HG03095 (cell line): ENCODE measurements at regions not wholly inside any gene's neighbourhood (a gene's known extent, or its start where the extent isn't known, plus 50 kb on each side); places are given as distances from the start of the nearest gene placed in this dataset.

Experiments
- ATAC-seq: cut with Tn5 transposase; IDR thresholded peaks from one replicate; pipeline ENCODE4 v1.9.1; 2021; ENCODE audit warnings: moderate library complexity; ENCODE audit not compliant: unreplicated experiment

DNA sequence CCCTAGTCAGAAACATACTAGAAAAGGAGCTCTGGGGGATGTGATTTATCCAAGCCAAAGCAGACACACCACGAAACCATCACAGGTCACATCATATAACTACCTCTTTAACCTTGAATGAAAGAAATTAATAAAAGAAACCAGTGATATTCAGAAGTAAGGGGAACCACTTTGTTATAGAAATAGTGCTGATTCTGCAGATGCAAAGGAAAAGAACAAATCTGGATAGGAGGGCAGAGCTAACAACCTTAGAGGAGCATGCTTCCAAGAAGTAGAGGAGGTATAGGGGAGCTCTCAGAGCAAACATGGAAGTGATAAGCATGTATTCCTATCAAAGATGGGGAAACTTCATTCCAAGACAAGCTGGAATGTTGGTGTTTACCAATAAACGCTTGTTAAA, 117.0 kb upstream of the MDM1 start:
- ATAC-seq = no peak

DNA sequence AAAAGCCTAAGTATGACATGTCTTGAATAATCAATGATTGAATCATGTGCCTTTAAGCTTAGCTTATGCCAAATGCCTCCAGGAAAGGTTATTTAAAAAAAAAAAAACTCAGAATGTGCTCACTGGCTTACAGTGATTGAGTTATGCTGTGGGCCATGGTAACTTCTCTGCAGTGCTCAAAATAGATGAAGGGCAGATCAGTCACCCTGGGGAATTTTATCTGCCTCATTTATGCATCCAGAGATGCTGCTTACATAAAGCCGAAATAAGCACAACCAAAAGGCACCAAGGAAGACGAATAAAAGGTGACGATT, 118.7 kb upstream of the MDM1 start:
- no peak for ATAC-seq

DNA sequence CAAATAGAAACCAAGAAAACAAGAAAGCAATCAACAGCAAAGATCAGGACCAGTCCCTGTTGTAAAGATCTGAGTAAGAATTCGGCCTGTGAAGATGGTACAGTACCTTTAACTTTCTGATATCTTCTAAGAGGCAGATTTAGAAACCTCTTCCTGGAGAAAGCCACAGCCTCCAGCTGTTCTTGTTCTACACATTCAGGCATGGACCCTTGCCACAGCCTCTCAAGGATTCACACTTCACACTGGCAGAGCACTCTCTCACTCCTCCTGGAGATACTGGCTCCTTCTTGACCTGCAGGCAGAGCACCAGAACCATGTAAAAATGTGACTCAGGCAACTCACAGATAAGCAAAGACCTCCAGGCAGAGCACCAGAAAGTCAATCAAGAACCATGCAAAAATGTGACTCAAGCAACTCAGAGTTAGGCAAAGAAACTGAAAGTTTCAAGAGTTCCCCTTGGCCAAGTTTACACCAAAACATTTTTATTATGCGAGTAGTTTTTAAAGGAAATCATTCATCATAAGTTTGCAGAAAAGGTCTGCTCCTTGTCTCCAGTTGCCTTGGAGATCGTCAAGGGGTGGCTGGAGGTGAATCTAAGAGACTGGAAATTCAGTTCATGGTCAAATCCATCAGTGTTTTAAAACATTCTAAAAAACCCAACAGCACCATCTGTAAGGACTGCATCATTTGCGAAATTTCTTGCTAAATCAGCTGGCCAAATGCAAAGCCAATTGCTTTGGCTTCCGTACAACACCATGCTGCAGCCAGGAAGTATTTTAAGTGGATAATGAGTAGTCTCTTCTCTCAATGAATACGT, 119.3 kb upstream of the MDM1 start:
- ATAC-seq = peak; percentile 77

DNA sequence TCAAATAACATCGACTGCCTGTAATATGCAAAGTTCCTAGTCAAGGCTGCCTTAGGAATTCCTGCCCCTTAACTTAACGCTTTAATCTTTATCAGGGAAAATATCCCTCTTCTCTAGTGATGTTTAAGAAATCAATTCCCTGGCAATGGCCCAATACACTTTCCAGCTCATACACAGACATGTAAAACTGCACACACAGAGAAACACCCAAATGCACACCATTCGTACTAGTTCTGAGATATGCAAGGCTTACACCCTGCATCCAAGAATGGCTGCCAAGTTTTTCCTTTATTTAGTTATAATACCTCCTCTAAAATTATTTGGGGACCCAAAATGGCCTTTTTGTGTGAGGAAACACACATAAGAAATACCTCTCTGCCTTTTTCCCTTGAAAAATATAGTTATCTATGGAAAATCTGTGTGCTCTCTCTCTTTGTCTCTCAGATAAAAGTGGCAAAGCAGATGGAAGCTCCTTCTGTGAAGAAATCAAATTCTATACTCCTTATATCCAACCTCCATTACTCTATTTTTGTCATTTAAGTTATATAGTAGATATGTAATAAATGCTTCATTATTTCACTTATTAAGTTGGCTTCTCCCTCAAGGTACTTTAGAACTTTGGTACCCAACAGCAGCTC, 120.0 kb upstream of the MDM1 start:
- ATAC-seq = no peak

DNA sequence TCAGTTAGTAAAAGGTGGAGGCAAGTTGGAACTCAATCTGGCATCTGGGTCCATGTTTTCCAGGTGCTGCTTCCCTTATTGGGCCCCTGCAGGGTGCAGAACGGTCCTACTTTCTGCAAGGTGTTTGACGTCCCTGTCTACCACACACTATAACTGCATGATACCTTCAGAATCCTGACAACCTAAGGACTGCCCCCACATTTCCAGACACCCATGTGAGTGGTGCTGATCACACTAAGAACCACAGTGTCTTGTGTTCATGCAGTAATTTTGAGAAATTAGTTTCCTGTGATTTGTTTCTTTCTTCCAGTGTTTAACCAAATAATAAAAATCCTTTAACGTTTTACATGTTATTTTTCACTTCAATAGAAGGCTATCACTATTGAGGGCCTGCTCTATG, 121.1 kb upstream of the MDM1 start:
- no peak for ATAC-seq

DNA sequence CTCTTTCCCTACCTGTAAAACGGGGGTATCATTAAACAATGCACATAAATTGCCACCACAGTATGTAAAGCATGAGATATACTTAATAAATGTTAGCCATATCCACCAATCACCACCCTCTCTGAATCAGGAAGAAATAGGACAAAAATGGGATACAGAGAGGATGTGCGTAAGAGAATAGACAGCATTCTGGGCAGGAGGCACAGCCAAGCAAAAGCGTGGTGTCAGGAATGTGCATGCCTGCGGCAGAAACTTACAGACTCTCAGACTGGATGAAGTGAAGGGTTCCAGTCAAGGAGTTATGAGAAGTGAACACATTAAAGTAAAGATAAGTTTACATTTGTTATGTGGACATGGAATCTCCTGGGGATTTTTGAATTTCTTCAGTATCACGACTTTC, 121.7 kb upstream of the MDM1 start:
- ATAC-seq = no peak

DNA sequence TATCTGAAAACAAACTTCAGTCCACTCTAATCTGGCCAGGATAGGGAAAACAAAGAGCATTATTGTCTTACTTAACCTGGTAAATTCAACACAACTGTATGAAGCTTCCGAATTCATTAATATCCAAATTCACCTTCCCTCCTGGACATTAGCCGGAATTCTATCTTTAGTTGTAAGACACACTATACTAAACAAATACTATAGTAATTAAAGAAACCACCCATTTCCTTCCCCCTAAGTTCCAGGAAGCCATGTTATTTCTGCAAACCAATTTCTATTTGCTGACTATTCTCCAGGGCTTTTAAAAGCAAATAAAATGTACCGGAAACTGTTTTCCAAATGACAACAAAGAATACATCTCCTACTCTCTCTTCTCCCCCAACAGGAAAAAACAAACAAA, 122.7 kb upstream of the MDM1 start:
- no peak for ATAC-seq

DNA sequence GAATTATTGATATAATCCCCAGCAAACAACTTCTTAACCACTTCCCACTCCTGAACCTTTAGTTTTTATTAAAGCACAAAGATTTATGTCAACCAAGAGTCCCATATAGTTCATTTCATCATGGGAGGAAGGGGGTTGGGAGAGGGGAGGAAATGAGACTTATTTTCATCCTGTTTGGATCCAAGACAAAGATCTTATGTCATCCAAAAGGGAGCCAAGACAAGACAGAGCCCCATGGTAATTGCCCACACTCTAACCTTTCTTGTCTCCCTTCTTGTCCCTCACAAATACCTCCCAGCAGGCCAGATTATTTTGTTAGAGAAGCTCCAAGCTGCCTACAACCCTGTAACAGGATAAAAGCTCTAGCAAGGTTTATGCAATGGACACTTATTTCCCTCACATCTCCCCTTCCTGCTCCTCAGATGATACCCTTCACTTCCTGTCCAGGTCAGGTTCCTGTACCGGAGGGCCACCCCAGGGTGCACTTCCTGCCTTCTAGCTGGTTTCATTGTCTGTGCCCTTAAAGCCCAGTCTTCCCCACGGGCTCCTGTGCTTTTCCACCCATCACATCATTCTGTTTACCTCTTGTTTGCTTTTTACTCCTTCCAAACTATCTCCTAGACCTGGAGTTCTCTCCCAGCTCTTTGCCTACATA, 123.7 kb upstream of the MDM1 start:
- ATAC-seq = no peak

DNA sequence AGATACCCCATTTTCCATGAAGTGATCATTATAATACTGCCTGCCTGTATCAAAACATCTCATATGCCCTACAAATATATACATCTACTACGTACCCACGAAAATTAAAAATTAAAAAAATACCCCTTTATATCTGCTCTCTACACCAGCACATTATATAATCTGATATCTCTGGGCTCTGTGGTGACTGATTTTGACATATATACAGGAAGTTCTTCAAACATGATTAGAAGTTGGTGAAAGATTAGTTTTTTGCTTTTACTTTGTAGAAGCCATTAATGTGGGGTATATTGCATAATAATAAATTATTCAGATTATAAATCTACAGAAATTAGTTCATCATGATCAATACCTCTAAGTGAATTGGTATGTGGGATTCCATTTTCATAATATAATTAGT, 126.7 kb upstream of the MDM1 start:
- ATAC-seq = no peak

DNA sequence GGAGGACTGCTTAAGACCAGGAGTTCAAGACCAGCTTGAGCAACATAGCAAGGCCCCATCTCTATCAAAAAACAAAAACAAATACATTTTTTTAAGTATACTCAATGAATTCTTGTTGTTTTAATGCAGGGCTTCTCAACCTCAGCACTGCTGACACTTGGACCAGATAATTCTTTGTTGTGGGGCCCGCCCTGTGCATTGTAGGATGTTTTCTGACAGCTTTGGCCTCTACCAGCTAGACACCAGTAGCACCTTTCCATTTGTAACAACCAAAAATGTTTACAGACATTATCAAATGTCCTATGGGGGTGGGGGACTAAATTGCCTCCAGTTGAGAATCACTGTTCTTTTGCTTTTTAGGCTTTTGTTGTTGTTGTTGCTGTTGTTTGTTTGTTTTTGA, 128.1 kb upstream of the MDM1 start:
- no peak for ATAC-seq

DNA sequence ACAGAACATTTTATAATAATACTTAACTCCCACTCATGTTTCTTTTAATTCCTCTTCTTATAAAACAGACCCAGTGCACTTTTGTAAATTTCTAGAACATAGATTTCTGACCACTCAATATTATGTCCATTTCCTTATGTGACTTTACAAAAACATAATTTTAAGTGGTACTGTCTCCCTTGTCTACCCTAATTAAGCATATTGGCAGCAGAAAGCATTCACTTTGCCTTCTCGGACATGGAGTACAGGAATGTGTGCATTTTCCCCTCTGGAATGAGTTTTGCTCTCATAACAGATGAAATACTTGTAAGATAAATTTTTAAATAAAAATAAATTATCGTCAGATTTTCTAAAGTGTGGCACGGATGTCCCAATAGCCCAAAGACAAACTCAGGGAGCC, 129.5 kb upstream of the MDM1 start:
- ATAC-seq = no peak

DNA sequence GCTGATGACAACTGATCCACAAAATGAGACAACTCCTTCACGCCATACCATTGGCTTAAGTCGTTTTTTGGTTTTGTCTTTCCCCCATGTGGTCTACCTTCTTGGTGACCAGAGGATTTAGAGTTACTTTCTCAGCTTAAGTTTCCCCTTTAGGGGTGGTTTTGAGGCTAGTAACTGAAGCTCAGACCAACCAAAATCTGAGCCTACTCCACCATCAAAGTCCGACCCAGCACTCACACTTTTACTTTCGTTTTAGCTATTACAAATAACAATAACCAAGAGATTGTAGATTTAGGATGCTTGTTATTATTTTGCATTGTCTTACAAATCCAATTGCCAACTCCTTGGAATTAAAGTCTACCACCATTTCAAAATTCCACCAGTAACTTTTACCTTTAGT, 130.6 kb upstream of the MDM1 start:
- no peak for ATAC-seq

DNA sequence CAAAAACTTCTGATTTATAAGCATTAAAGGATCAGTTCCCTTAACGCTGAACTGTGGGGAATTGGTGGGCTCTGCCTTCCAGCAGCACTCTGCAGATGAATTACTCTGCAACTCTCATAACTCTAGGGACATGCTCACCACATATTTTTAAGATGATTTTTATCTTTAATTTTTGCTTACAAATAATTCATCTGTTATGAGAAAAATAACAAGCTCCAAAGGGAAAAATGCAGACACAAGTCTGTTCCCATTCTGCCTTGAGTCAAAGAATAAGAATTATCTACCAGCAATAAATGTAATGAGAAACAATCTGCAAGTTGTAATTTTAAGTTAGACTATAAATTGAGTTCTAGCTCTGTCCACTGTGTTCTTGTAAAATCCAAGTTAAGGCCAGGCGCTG, 133.1 kb upstream of the MDM1 start:
- ATAC-seq = no peak

DNA sequence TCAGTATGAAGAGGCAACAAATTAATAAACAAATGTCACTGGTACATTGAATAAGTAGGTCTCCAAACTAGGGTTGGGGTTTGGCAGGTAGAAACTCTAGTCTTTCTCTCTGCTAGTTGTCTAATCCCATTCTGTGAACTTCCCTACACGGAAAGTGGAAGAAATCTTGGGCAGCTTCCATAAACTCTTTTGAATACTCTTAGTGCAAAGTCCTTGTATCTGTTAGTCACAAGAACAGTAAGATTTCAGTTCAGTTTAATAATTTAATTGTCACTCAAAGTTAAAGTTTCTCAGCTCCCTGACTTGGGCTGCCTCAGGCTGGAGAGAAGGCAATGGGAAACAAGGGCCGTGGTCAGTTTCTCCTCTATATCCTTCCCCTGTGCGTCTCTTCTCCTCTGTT, 135.4 kb upstream of the MDM1 start:
- no peak for ATAC-seq

DNA sequence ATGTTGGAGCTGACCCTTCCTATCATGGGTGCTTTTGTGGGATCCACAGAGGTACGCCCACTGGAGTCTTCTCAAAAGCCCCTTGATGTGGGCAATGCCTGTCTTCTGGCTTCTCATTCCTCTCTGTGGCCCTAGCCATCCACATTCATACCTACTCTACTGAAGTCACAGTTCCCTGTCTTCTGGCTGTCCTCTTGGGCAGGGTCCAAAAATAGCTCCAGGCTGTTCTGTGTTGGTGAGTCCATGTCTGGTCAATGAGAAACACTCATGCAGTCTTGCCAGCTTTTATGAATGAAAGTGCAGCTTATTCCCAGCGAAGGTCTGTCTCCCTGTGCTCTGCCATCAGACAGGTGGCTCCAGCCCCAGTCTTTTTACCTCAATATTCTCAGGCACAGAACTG, 135.9 kb upstream of the MDM1 start:
- no peak for ATAC-seq

DNA sequence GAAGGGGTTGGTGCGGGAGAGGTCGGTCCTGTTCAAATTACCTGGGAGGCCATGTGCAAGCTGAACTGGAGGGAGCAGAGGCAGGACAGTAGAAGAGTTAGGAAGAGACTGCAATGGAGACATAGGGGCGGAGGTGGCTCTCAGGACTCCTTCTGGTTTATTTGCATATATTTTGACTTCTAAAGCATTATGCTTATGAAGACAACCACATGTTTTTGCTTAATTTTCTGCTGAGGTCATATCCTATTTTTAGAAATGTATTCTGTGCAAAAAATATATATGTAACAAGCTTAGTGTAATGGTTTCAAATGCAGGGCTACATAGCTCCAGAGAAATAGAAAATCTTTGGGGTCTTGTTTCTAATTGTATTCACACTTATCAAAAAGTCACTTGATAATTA, 137.0 kb upstream of the MDM1 start:
- no peak for ATAC-seq

DNA sequence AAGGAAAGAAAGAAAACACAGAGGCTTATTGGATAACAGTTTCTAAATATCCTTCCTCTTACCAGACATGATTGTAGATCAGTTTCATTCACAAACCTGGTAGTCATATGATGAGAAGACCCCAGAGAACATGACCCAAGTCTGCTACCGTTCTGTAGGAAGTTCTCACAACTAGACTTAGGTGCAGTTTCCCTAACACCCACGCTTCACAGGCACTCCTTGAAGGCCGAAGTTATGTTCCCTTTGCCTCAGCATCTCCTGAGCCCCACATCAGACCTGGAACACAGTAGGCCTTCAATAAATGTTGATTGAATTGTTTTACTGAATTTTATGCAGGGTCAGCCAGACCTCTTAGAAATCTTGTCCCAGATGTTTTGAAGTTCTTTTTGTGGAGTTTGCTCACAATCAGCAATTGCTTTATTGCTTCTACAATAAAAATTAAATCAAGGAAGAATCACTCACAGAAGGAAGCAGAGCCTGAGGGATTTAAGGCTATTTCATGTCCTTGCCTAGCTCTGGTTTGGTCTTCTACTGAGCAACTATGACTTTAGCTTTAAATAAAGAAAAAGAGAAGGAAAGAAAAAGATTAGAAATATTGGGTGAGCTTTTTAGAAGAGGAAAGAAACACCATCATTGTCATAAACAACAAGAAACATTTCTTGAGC, 138.6 kb upstream of the MDM1 start:
- ATAC-seq = no peak

DNA sequence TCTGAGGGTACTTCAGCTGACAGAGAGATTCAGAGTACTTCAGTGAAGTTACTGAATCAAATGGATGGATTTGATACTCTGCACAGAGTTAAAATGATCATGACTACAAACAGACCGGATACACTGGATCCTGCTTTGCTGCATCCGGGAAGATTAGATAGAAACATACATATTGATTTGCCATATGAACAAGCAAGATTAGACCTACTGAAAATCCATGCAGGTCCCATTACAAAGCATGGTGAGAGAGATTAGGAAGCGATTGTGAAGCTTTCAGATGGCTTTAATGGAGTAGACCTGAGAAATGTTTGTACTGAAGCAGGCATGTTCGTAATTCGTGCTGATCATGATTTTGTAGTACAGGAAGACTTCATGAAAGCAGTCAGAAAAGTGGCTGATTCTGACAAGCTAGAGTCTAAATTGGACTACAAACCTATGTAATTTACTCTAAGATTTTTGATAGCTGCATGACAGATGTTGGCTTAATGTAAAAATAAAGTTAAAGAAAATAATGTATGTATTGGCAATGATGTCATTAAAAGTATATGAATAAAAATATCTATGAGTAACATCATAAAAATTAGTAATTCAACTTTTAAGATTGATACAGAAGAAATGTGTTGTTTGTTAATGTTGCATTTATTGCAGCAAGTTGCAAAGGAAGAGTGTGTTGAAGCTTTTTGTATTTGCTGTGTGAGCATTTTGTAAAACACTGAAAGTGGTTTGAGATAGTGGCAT, 136.1 kb upstream of the RAP1B start:
- ATAC-seq = no peak

DNA sequence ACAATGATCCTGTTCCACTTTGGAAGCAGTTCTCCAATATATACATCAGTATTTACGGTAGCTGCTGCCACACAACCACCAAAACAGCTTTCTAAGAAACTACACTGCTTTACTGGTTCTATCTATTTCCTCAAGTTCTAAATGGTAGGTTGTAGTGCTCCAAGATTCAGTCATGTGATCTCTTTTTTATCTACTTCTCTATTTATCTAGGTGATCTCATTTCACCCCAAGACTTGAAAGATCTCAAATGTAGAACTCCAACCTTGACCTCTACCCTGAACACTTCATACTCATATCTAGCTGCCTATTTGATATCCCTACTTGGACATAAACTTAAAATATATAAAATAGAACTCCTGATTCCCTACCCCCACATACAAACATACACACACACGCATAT, 133.9 kb upstream of the RAP1B start:
- no peak for ATAC-seq

DNA sequence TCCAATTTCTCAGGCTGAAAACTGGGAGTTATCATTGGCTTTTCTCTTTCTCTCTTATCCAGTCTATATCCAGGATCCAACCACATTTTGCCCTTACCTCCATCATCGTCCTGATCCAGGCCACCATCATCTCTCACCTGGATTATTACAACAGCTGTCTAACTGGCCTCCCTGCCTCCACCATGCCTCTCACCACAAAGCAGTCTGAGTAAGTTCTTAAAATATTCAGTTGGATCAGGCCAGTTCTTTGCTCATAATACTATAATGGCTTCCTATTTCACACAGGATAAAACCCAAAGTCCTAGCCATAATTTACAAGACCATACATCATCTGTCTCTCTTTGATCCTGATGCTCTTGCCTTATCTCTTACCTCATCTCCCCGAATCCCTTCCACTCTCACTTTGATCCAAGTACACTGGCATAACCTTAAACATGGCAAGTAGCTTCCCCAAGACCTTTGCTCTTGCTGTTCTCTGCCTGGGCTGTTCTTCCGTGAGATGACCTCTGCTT, 133.4 kb upstream of the RAP1B start:
- no peak for ATAC-seq

DNA sequence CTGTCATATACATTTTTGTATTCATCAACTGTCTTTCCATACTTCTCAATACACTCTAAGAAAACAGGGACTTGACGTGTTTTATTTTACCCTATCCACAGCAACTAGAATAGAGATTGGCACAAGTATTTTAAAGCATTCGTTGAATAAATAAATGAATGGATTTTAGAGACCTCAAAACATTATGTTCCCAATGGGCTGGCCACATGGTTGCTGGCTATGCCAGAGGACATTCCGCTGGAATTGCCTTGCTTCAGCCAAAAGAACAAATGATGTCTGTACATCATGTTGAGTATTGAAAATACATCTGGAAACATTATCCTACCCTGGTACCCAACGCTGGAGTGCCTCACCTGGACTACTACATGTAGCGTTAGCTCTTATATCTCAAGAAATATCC, 132.8 kb upstream of the RAP1B start:
- ATAC-seq = no peak
